GM21381 (cell line): ENCODE measurements at regions not wholly inside any gene's neighbourhood (a gene's known extent, or its start where the extent isn't known, plus 50 kb on each side); places are given as distances from the start of the nearest gene placed in this dataset.

Source experiments
- ATAC-seq: cut with Tn5 transposase; IDR thresholded peaks from one replicate; pipeline ENCODE4 v1.9.1; 2021; ENCODE audit warnings: mild to moderate bottlenecking, moderate library complexity; ENCODE audit not compliant: unreplicated experiment

- ATAC-seq = no peak
Observed at GRCh38 chr1:177585302-177586220, 384.3 kb downstream of the SEC16B start.

- no peak for ATAC-seq
Observed at GRCh38 chr1:177573901-177574300, 396.0 kb downstream of the SEC16B start.

- ATAC-seq = no peak
Observed at GRCh38 chr1:177571485-177572076, 398.3 kb downstream of the SEC16B start.

GRCh38 chr1:177571076-177571475 is 398.8 kb downstream of the SEC16B start:
- ATAC-seq = no peak

GRCh38 chr1:177569476-177569875 is 398.7 kb downstream of the BRINP2 start:
- no peak for ATAC-seq

- no peak for ATAC-seq
Observed at GRCh38 chr1:177568622-177569021, 397.9 kb downstream of the BRINP2 start.

- no peak for ATAC-seq
Observed at GRCh38 chr1:177567393-177567792, 396.6 kb downstream of the BRINP2 start.

- no peak for ATAC-seq
Observed at GRCh38 chr1:177566495-177566894, 395.7 kb downstream of the BRINP2 start.

- ATAC-seq = no peak
Observed at GRCh38 chr1:177561436-177561835, 390.7 kb downstream of the BRINP2 start.

- ATAC-seq = no peak
Observed at GRCh38 chr1:177558372-177558771, 387.6 kb downstream of the BRINP2 start.

GRCh38 chr1:177556163-177556562 is 385.4 kb downstream of the BRINP2 start:
- no peak for ATAC-seq

GRCh38 chr1:177547200-177547599 is 376.4 kb downstream of the BRINP2 start:
- ATAC-seq = no peak

- ATAC-seq = no peak
Observed at GRCh38 chr1:177546346-177546745, 375.6 kb downstream of the BRINP2 start.

GRCh38 chr1:177526201-177526600 is 355.4 kb downstream of the BRINP2 start:
- no peak for ATAC-seq

- no peak for ATAC-seq
Observed at GRCh38 chr1:177525176-177525575, 354.4 kb downstream of the BRINP2 start.

- ATAC-seq = no peak
Observed at GRCh38 chr1:177517546-177517945, 346.8 kb downstream of the BRINP2 start.

GRCh38 chr1:177514207-177514606 is 343.4 kb downstream of the BRINP2 start:
- no peak for ATAC-seq

- no peak for ATAC-seq
Observed at GRCh38 chr1:177511036-177511435, 340.3 kb downstream of the BRINP2 start.

GRCh38 chr1:177505905-177506590 is 335.3 kb downstream of the BRINP2 start:
- ATAC-seq = no peak

- ATAC-seq = no peak
Observed at GRCh38 chr1:177495878-177496277, 325.1 kb downstream of the BRINP2 start.

GRCh38 chr1:177490786-177491185 is 320.0 kb downstream of the BRINP2 start:
- no peak for ATAC-seq
